SK-N-SH treated with all-trans-retinoic acid at 6 μM for 48 hours (cell line): ENCODE measurements at regions not wholly inside any gene's neighbourhood (a gene's known extent, or its start where the extent isn't known, plus 50 kb on each side); places are given as distances from the start of the nearest gene placed in this dataset.

Source experiments
- ATAC-seq: fragments of 200-7000 bp; cut with Tn5 transposase; 3 replicates; pipeline ENCODE4 v1.9.1; 2020; ENCODE audit warnings: mild to moderate bottlenecking, moderate library complexity
- ARNTL ChIP-seq: fragments of 450-650 bp; formaldehyde crosslinking; IDR thresholded peaks from 2 replicates; pipeline ENCODE4 v1.5.0; 2020; ENCODE audit warnings: low read depth, mild to moderate bottlenecking, moderate library complexity, borderline replicate concordance
- BACH2 ChIP-seq: fragments of 250-450 bp; sonication (Bioruptor Pico); IDR thresholded peaks from 2 replicates; pipeline ENCODE4 v1.9.0; 2021; ENCODE audit warnings: mild to moderate bottlenecking, borderline replicate concordance
- CSDC2 ChIP-seq: fragments of 250-450 bp; sonication (Bioruptor Pico); IDR thresholded peaks from 2 replicates; pipeline ENCODE4 v1.5.0; 2020; ENCODE audit warnings: mild to moderate bottlenecking, moderate library complexity
- ESRRG ChIP-seq: fragments of 250-450 bp; sonication (Bioruptor Pico); IDR thresholded peaks from 2 replicates; pipeline ENCODE4 v1.6.1; 2021; ENCODE audit warnings: mild to moderate bottlenecking
- GLIS3 ChIP-seq: fragments of 250-450 bp; sonication (Bioruptor Pico); IDR thresholded peaks from 2 replicates; pipeline ENCODE4 v1.5.0; 2020; ENCODE audit warnings: mild to moderate bottlenecking, moderate library complexity
- PPARA ChIP-seq: fragments of 250-450 bp; sonication (Bioruptor Pico); IDR thresholded peaks from 2 replicates; pipeline ENCODE4 v1.5.0; 2020; ENCODE audit warnings: mild to moderate bottlenecking, borderline replicate concordance
- RARB ChIP-seq: fragments of 250-450 bp; sonication (Bioruptor Pico); IDR thresholded peaks from 2 replicates; pipeline ENCODE4 v1.8.0; 2021; ENCODE audit warnings: mild to moderate bottlenecking, moderate library complexity
- SNAI2 ChIP-seq: fragments of 250-450 bp; sonication (Bioruptor Pico); IDR thresholded peaks from 2 replicates; pipeline ENCODE4 v1.5.0; 2020; ENCODE audit warnings: mild to moderate bottlenecking, moderate library complexity
- TCF4 ChIP-seq: fragments of 250-450 bp; sonication (Bioruptor Pico); IDR thresholded peaks from 2 replicates; pipeline ENCODE4 v1.8.0; 2021; ENCODE audit warnings: mild to moderate bottlenecking, moderate library complexity, borderline replicate concordance
- TOX ChIP-seq: fragments of 250-450 bp; sonication (Bioruptor Pico); IDR thresholded peaks from 2 replicates; pipeline ENCODE4 v1.8.0; 2021; ENCODE audit warnings: mild to moderate bottlenecking, moderate library complexity, borderline replicate concordance
- ZC3H10 ChIP-seq: fragments of 250-450 bp; sonication (Bioruptor Pico); IDR thresholded peaks from 2 replicates; pipeline ENCODE4 v1.5.1; 2021; ENCODE audit warnings: mild to moderate bottlenecking, moderate library complexity
- ZFP3 ChIP-seq: fragments of 250-450 bp; sonication (Bioruptor Pico); IDR thresholded peaks from 2 replicates; pipeline ENCODE4 v1.5.0; 2020; ENCODE audit warnings: mild to moderate bottlenecking, moderate library complexity
- ZFP30 ChIP-seq: fragments of 450-650 bp; formaldehyde crosslinking; IDR thresholded peaks from 2 replicates; pipeline ENCODE4 v1.5.0; 2022; ENCODE audit warnings: mild to moderate bottlenecking, moderate library complexity
- ZNF565 ChIP-seq: fragments of 450-650 bp; formaldehyde crosslinking; conservative IDR thresholded peaks from 2 replicates; pipeline ENCODE4 v1.5.0; 2020; ENCODE audit warnings: low read depth, mild to moderate bottlenecking, moderate library complexity
- ZNF70 ChIP-seq: fragments of 450-650 bp; formaldehyde crosslinking; IDR thresholded peaks from 2 replicates; pipeline ENCODE4 v1.5.0; 2020; ENCODE audit warnings: mild to moderate bottlenecking, moderate library complexity
- ZNF8 ChIP-seq: fragments of 450-650 bp; formaldehyde crosslinking; IDR thresholded peaks from 2 replicates; pipeline ENCODE4 v1.5.0; 2020; ENCODE audit warnings: mild to moderate bottlenecking, moderate library complexity
- TF ChIP-seq, protein P1 (sequence below): fragments of 250-450 bp; sonication (Bioruptor Pico); IDR thresholded peaks from 2 replicates; pipeline ENCODE4 v1.5.1; 2021; ENCODE audit warnings: mild to moderate bottlenecking, moderate library complexity
- TF ChIP-seq, protein P2 (sequence below): fragments of 250-450 bp; sonication (Bioruptor Pico); IDR thresholded peaks from 2 replicates; pipeline ENCODE4 v1.5.0; 2020; ENCODE audit warnings: mild to moderate bottlenecking, moderate library complexity
- TF ChIP-seq, protein P3 (sequence below): fragments of 250-450 bp; sonication (Bioruptor Pico); IDR thresholded peaks from 2 replicates; pipeline ENCODE4 v1.8.0; 2020; ENCODE audit warnings: mild to moderate bottlenecking, moderate library complexity, borderline replicate concordance
- TF ChIP-seq, protein P4 (sequence below): fragments of 250-450 bp; sonication (Bioruptor Pico); IDR thresholded peaks from 2 replicates; pipeline ENCODE4 v1.8.0; 2021; ENCODE audit warnings: low read depth, mild to moderate bottlenecking, moderate library complexity, borderline replicate concordance
- TF ChIP-seq, protein P5 (sequence below): fragments of 250-450 bp; sonication (Bioruptor Pico); IDR thresholded peaks from 2 replicates; pipeline ENCODE4 v1.5.1; 2020; ENCODE audit warnings: low read depth, mild to moderate bottlenecking, moderate library complexity

DNA sequence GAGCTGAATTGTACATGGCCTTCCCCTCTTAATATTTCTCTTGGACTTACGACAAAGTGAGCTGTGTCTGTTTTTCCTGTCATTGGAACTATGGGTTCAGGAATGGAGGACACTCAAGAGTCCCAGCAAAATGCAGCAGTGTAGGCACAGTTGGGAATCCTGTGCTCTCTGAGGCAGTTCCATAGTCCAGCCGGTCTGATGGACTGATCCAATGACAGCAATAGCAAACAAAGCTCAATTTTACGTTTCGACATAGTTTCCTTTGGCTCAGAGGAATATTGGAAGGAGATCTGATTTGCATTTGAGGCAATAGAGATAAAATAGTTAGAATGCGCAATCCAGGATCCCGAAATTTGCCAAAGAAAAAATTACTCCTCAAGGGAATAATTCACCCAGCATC, 276.9 kb upstream of the CNTN3 start (continued):
- TF ChIP-seq, protein P1, sequence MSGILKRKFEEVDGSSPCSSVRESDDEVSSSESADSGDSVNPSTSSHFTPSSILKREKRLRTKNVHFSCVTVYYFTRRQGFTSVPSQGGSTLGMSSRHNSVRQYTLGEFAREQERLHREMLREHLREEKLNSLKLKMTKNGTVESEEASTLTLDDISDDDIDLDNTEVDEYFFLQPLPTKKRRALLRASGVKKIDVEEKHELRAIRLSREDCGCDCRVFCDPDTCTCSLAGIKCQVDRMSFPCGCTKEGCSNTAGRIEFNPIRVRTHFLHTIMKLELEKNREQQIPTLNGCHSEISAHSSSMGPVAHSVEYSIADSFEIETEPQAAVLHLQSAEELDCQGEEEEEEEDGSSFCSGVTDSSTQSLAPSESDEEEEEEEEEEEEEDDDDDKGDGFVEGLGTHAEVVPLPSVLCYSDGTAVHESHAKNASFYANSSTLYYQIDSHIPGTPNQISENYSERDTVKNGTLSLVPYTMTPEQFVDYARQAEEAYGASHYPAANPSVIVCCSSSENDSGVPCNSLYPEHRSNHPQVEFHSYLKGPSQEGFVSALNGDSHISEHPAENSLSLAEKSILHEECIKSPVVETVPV (CRISPR knock-in tag), result no peak
- no peak for TF ChIP-seq ZNF8 (CRISPR knock-in tag)
- TF ChIP-seq ZC3H10 (CRISPR knock-in tag), result no peak
- TF ChIP-seq, protein P2, sequence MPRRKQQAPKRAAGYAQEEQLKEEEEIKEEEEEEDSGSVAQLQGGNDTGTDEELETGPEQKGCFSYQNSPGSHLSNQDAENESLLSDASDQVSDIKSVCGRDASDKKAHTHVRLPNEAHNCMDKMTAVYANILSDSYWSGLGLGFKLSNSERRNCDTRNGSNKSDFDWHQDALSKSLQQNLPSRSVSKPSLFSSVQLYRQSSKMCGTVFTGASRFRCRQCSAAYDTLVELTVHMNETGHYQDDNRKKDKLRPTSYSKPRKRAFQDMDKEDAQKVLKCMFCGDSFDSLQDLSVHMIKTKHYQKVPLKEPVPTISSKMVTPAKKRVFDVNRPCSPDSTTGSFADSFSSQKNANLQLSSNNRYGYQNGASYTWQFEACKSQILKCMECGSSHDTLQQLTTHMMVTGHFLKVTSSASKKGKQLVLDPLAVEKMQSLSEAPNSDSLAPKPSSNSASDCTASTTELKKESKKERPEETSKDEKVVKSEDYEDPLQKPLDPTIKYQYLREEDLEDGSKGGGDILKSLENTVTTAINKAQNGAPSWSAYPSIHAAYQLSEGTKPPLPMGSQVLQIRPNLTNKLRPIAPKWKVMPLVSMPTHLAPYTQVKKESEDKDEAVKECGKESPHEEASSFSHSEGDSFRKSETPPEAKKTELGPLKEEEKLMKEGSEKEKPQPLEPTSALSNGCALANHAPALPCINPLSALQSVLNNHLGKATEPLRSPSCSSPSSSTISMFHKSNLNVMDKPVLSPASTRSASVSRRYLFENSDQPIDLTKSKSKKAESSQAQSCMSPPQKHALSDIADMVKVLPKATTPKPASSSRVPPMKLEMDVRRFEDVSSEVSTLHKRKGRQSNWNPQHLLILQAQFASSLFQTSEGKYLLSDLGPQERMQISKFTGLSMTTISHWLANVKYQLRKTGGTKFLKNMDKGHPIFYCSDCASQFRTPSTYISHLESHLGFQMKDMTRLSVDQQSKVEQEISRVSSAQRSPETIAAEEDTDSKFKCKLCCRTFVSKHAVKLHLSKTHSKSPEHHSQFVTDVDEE (CRISPR knock-in tag), result no peak
- TF ChIP-seq, all 23 proteins: peak for 0

DNA sequence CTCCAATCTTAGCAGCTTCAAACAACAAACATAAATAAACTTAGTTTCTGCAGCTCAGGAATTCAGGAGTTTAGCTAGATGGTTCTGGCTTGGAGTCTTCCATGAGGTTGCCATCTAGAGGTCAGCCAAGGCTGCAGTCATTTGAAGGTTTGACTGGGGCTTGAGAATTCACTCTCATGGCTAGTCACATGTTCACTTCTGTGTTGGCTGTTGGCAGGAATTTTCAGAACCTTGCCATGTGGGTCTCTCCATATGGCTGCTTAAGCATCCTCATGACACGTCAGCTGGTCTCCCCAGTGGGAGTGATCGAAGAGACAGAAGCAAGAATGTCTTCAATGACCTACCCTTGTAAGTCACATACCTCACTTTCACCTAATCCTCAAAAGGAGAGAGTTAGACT, 269.2 kb upstream of the CNTN3 start:
- ATAC-seq, result peak; percentile 50; the same call in 1 of the 3 replicates
- no peak for TF ChIP-seq RARB (CRISPR knock-in tag)
- TF ChIP-seq, protein P3, sequence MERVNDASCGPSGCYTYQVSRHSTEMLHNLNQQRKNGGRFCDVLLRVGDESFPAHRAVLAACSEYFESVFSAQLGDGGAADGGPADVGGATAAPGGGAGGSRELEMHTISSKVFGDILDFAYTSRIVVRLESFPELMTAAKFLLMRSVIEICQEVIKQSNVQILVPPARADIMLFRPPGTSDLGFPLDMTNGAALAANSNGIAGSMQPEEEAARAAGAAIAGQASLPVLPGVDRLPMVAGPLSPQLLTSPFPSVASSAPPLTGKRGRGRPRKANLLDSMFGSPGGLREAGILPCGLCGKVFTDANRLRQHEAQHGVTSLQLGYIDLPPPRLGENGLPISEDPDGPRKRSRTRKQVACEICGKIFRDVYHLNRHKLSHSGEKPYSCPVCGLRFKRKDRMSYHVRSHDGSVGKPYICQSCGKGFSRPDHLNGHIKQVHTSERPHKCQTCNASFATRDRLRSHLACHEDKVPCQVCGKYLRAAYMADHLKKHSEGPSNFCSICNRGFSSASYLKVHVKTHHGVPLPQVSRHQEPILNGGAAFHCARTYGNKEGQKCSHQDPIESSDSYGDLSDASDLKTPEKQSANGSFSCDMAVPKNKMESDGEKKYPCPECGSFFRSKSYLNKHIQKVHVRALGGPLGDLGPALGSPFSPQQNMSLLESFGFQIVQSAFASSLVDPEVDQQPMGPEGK (CRISPR knock-in tag), result no peak
- TF ChIP-seq ARNTL (CRISPR knock-in tag), result no peak
- TF ChIP-seq, all 23 proteins: peak for 0

DNA sequence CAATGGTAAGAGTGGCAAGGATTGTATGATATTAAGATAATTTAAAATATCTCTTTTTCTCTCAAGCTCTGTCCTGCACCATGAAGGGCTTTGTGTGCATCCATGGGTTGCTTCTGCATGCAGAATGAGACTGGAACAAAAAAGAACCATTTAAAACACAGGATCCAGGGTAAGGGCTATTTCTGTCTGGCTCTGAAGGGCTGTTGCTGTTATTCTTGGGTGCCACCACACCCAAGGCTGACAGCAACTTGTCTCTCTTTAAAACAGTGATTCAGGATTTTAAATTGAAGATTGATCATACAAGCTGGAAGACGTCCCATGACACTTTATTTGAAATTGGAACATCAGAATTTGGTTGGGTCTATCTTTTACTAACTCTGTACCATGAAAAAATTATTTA, 268.8 kb upstream of the CNTN3 start:
- TF ChIP-seq BACH2 (no peak), ZC3H10 (CRISPR knock-in tag) (no peak), TOX (no peak), TCF4 (no peak), SNAI2 (CRISPR knock-in tag) (no peak), GLIS3 (CRISPR knock-in tag) (no peak), ZFP30 (CRISPR knock-in tag) (no peak), ARNTL (CRISPR knock-in tag) (no peak), ZFP3 (CRISPR knock-in tag) (no peak), RARB (CRISPR knock-in tag) (no peak), PPARA (no peak), ZNF565 (CRISPR knock-in tag) (no peak), ZNF8 (CRISPR knock-in tag) (no peak), ESRRG (CRISPR knock-in tag) (no peak), ZNF70 (CRISPR knock-in tag) (no peak), CSDC2 (CRISPR knock-in tag) (no peak)
- TF ChIP-seq, protein P3 (CRISPR knock-in tag), result no peak
- TF ChIP-seq, protein P4, sequence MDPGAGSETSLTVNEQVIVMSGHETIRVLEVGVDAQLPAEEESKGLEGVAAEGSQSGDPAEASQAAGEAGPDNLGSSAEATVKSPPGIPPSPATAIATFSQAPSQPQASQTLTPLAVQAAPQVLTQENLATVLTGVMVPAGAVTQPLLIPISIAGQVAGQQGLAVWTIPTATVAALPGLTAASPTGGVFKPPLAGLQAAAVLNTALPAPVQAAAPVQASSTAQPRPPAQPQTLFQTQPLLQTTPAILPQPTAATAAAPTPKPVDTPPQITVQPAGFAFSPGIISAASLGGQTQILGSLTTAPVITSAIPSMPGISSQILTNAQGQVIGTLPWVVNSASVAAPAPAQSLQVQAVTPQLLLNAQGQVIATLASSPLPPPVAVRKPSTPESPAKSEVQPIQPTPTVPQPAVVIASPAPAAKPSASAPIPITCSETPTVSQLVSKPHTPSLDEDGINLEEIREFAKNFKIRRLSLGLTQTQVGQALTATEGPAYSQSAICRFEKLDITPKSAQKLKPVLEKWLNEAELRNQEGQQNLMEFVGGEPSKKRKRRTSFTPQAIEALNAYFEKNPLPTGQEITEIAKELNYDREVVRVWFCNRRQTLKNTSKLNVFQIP (CRISPR knock-in tag), result no peak
- TF ChIP-seq, protein P5, sequence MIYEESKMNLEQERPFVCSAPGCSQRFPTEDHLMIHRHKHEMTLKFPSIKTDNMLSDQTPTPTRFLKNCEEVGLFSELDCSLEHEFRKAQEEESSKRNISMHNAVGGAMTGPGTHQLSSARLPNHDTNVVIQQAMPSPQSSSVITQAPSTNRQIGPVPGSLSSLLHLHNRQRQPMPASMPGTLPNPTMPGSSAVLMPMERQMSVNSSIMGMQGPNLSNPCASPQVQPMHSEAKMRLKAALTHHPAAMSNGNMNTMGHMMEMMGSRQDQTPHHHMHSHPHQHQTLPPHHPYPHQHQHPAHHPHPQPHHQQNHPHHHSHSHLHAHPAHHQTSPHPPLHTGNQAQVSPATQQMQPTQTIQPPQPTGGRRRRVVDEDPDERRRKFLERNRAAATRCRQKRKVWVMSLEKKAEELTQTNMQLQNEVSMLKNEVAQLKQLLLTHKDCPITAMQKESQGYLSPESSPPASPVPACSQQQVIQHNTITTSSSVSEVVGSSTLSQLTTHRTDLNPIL (CRISPR knock-in tag), result no peak
- no peak for ATAC-seq
